Stromal cell of bone marrow (primary cell): ENCODE measurements at regions not wholly inside any gene's neighbourhood (a gene's known extent, or its start where the extent isn't known, plus 50 kb on each side); places are given as distances from the start of the nearest gene placed in this dataset.
A peak's percentile ranks its signal among the peaks of the same experiment; 100 is the strongest.
"Not testable (repeated sequence)": the region's sequence is repeated elsewhere in the genome, so short reads cannot be mapped to it uniquely, and the experiment has no call there.

Experiments used
- DNase-seq: peaks from one replicate; pipeline ENCODE4 v3.0.0-alpha.2; 2012; ENCODE audit warnings: low read depth

GRCh38 chr1:71345491-71345890 lies 264.7 kb upstream of the ZRANB2 start:
- no peak for DNase-seq

GRCh38 chr1:71343686-71344416 lies 263.0 kb upstream of the ZRANB2 start:
- DNase-seq, result no peak

DNA sequence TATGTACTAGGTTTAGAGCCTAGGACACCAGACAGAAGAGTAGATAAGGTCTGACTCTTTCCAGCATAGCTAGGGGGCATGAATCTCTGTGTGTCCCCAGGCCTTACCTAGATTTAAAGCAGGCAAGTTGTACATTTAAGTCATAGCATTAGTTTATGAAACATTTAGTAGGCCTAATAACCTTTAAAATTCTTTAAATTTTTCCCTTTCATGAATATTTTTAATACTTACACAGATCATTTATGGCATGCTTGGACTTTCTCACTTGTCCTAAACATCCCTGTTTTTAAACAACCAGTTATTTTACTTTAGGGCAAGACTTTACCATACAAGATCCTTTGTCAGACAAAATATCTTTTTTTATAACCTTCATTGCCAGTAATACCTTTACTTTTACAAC lies 258.4 kb upstream of the ZRANB2 start:
- DNase-seq, result no peak

DNA sequence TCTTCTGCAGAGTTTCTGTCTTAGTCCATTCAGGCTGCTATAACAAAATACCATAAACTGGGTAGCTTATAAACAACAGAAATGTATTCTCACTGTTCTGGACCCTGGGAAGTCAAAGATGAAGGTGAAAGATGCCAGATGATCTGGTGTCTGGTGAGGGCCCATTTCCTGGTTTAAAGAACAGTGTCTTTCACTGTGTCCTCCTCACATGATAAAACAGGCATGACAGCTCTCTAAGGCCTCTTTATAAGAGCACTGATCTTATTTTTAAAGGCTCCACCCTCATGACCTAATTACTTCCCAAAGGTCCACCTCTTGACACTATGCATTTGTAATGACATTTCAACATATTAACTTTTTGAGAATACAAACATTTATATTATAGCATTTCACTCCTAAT lies 250.2 kb upstream of the ZRANB2 start:
- no peak for DNase-seq

DNA sequence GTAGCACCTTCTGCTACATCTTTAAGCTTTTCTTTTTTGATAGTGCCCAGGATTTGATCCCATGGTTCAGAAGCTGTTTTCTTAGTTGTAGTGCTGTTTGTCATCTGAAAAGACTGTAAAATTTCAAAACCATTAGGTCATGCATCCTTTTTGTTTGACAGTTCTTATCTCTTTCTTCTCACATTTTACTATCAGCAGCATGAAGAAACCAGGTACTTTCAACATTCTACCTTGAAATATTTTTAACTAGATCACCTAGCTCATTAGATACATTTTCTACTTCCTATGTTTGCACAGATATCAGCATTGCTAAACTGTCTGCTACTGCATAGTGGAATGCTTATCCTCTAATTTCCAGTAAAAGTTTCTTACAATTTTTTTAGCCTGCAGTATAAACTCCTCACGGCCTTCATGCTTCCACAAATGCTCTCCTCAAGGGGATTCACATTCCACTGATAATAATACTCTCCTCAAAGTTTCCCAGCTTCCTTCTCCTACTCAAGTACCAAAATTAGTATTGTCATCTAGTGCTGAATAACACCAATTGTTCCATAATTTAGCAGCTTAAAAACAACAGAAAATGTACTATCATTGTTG lies 243.9 kb upstream of the ZRANB2 start:
- DNase-seq, result no peak

- DNase-seq, result no peak
Observed at GRCh38 chr1:71312545-71312944, 231.7 kb upstream of the ZRANB2 start.

- DNase-seq, result no peak
Observed at GRCh38 chr1:71311376-71311775, 230.5 kb upstream of the ZRANB2 start.

DNA sequence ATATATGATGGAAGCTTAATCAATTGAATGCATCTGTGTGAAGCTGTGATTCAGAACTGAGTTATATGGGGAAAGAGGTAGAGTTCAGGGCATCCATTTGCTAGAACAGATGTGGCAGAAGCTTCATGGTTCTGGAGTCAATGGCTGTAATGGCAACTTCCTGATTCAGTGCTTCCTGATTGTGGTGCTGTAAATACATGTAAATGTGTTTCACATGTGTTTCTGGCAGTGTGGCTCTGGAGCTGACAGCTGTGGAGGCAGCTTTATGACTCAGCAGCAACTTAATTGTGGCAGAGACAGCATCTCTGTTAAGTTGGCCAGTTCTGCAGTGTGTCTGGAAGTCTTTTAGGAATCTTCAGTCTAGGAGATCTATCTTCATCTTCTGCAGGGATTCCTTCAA lies 226.6 kb upstream of the ZRANB2 start:
- DNase-seq, result peak; percentile 33

GRCh38 chr1:71304125-71304524 lies 223.3 kb upstream of the ZRANB2 start:
- no peak for DNase-seq

- no peak for DNase-seq
Observed at GRCh38 chr1:71303617-71304041, 222.8 kb upstream of the ZRANB2 start.

- no peak for DNase-seq
Observed at GRCh38 chr1:71298633-71299032, 217.8 kb upstream of the ZRANB2 start.

- no peak for DNase-seq
Observed at GRCh38 chr1:71296551-71297134, 215.8 kb upstream of the ZRANB2 start.

DNA sequence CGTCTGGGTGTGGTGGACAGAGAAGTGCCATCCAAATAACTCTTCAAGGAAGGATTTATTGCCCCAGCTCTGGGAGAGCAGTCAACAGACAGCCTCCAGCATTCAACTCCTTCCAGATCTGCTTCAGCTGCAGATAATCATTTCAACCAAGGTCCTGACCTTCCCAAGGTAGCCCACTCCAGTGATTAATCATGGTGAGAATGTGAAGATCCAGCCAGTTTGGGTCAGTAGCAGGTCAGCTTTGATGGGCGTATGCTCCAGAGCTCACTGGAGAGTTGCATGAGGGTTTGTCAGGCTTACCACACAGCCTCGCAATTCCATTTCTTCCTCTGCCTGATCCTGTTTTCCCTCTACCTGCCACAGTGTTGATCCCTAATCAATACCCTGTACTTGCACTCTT lies 214.5 kb upstream of the ZRANB2 start:
- no peak for DNase-seq

DNA sequence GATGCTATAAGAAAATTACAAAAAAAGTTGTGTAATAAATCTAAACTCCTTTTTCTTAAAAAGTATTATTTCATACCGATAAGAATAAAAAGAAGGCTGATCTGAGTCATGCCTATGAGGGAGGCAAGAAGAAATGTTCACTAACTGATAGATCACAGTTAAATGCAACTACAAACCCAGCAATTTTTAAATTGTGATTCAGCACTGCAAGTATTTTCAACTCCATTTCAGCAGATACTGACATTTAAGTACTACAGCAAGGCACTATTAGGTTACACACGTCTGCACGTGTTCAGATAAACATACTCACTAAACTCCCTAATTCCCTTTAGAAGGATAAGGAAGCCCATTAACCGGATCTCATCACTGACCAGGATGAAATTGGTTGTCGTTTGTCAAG lies 213.3 kb upstream of the ZRANB2 start:
- DNase-seq, result no peak

GRCh38 chr1:71292203-71292602 lies 211.4 kb upstream of the ZRANB2 start:
- DNase-seq, result no peak

GRCh38 chr1:71290506-71291237 lies 209.8 kb upstream of the ZRANB2 start:
- DNase-seq, result not testable (repeated sequence)

DNA sequence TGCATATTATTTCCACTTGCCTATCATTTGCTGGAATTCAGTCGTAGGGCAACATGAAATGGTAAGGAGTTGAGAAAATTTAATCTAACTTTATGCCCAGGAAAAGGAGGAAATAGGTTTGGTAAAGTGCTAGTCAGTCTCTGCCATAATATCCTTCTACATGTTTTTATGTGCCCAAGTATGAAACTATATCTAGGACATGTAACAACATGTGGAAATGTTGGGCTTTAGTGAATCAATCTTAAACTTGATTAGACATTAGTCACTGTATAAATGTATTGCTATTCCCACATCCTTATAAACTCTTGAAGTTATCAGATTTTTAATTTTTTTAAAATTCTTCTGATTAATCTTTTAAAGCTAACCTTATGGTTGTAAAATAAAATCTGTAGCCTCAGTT lies 204.7 kb upstream of the ZRANB2 start:
- no peak for DNase-seq

DNA sequence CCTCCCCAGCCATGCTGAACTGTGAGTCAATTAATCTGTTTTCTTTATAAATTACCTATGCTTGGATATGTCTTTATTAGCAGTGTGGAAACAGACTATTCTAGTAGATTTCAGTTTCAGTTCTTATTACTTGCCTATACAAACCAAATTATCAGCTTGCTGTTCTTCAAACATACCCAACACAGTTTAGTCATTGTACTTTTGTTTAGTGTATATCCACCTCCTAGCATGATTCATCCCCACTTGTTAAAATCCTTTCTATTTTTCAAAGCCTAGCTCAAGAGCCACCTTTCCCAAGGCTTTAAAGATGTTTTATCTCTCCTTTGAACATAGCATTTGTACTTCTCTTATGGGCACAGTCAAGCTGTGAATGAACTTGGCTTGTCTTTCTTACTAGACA lies 195.6 kb upstream of the ZRANB2 start:
- no peak for DNase-seq

DNA sequence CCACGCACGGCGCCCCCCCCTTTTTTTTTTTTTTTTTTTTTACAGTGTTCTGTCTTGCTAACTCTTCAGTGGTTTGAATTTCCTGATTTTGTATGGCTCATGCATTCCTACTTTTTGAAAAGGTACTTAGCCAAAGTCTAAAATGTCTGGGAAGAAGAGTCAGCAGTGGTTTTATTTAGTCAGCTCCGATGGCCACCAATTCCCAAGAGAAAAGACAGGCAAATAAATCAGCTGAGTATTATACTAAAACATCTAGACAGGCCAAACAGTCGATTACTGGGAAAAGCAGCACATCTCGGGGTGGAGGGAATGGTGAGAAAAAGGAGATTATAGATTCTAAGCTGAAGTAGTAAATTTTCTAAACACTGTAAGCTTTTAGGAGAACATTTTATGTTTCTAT lies 192.5 kb upstream of the ZRANB2 start:
- peak; percentile 36 for DNase-seq

DNA sequence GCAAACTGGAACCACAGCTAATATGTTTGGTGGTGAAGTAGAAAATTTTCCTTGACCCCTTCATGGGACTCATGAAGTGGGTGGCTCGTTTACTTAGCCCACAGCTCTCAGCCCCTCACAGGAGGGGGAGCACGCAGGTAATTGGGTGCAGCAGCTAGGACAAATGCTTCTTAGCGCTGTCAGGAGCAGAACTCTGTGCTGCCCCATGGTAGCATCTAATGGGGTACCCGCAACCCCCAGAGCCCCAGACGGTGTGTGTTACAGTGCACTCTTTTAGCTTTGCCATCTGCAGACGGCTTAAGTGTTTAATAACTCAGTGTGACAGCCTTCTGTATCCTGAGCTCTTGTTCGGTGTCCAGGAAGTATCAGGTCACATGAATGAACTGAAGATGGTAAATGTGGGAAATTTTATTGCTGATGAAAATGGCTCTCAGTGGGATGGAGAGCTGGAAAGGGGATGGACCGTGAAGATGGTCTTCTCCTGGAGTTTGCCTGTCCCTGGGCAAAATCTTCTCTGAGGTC lies 189.6 kb upstream of the ZRANB2 start:
- DNase-seq, result no peak

- peak; percentile 30 for DNase-seq
Observed at GRCh38 chr1:71269818-71270217, 189.0 kb upstream of the ZRANB2 start.

GRCh38 chr1:71269179-71269578 lies 188.3 kb upstream of the ZRANB2 start:
- DNase-seq, result no peak

GRCh38 chr1:71267220-71267619 lies 186.4 kb upstream of the ZRANB2 start:
- no peak for DNase-seq
